Gastrocnemius medialis (tissue), 4 donors: ENCODE measurements at regions not wholly inside any gene's neighbourhood (a gene's known extent, or its start where the extent isn't known, plus 50 kb on each side); places are given as distances from the start of the nearest gene placed in this dataset.

ENCODE experiments used
- ATAC-seq, 2 donors: fragments of 150-250 bp; one replicate each; pipeline ENCODE4 v1.9.1; 2016
- DNase-seq, 2 donors: peaks; one replicate each; pipeline ENCODE4 v3.0.0-alpha.2; 2019
- H3K27ac ChIP-seq, 4 donors: fragments of 200-600 bp; sonication (generic); 1 replicate in 1 of 4; 2 replicates in 3 of 4; pipeline ENCODE4 v1.5.1; 2016 to 2018; ENCODE audit warnings: mild to moderate bottlenecking in 2 of 4, moderate library complexity in 1 of 4
- H3K27me3 ChIP-seq, 3 donors: fragments of 200-600 bp; sonication (generic) in 2 of 3; 1 replicate in 1 of 3; 2 replicates in 2 of 3; pipeline versions ENCODE4 v1.5.1 to v1.6.0; 2016 to 2019; ENCODE audit warnings: mild to moderate bottlenecking in 1 of 3, moderate library complexity in 1 of 3
- H3K36me3 ChIP-seq, 2 donors: fragments of 200-600 bp; sonication (generic) in 1 of 2; one replicate each; pipeline ENCODE4 v1.5.1; 2017 to 2018
- H3K4me1 ChIP-seq, 2 donors: fragments of 200-600 bp; sonication (generic) in 1 of 2; one replicate each; pipeline ENCODE4 v1.5.1; 2016 to 2017; ENCODE audit warnings: mild to moderate bottlenecking in 2 of 2
- H3K4me3 ChIP-seq, 4 donors: fragments of 200-600 bp; sonication (generic) in 3 of 4; 1 replicate in 1 of 4; 2 replicates in 3 of 4; pipeline ENCODE4 v1.5.1; 2016 to 2019; ENCODE audit warnings: mild to moderate bottlenecking in 2 of 4
- H3K9me3 ChIP-seq, 3 donors: fragments of 200-600 bp; sonication (generic) in 2 of 3; 1 replicate in 1 of 3; 2 replicates in 2 of 3; pipeline ENCODE4 v1.5.1; 2016 to 2019
- CTCF ChIP-seq, 5 experiments: fragments of 450-650 bp in 3 of 5; fragments of 200-600 bp in 2 of 5; sonication (generic) in 2 of 5; IDR thresholded peaks in 4 of 5; conservative IDR thresholded peaks in 1 of 5; 1 replicate in 4 of 5; 2 replicates in 1 of 5; pipeline ENCODE4 v1.5.1; 2016 to 2019; ENCODE audit warnings: antibody characterized with exemption in 5 of 5, mild to moderate bottlenecking in 3 of 5, moderate library complexity in 3 of 5
- POLR2A ChIP-seq, 2 donors: fragments of 450-650 bp; IDR thresholded peaks; one replicate each; pipeline ENCODE4 v1.6.1; 2017; ENCODE audit warnings: antibody characterized with exemption in 2 of 2, mild to moderate bottlenecking in 2 of 2, moderate library complexity in 2 of 2
- in situ Hi-C, 4 donors: fragments of 200-750 bp; cut with MboI; loops; one replicate each; pipeline versions ENCODE4 v1.15.0 to v1.8.0; 2017; ENCODE audit warnings: low sequenced_read_pairs in 4 of 4
- intact Hi-C: fragments of 100-400 bp; cut with DNase I; formaldehyde crosslinking; loops from one replicate; pipeline ENCODE4 v1.15.1; 2023; ENCODE audit warnings: low total_unique reads

GRCh38 chr7:90005836-90006235 lies 148.4 kb upstream of the STEAP1 start:
- Histone ChIP-seq H3K4me3 (no peak overlapping the region), H3K27me3 (no peaks in the 10 kb centered on the region), H3K36me3 (no peaks in the 10 kb centered on the region), H3K9me3 (no peaks in the 10 kb centered on the region), H3K27ac (no peak overlapping the region), H3K4me1 (no peaks in the 10 kb centered on the region)
- TF ChIP-seq POLR2A (IDR thresholded peaks at IDR 0.05) (no peak), CTCF (IDR thresholded peaks at IDR 0.05 in 4 of 5, conservative IDR thresholded peaks at IDR 0.05 in 1 of 5) (no peak)
- in situ Hi-C loops (no loop called here), intact Hi-C loops (no loop called here)
- ATAC-seq (no peak), DNase-seq (no peak)

DNA sequence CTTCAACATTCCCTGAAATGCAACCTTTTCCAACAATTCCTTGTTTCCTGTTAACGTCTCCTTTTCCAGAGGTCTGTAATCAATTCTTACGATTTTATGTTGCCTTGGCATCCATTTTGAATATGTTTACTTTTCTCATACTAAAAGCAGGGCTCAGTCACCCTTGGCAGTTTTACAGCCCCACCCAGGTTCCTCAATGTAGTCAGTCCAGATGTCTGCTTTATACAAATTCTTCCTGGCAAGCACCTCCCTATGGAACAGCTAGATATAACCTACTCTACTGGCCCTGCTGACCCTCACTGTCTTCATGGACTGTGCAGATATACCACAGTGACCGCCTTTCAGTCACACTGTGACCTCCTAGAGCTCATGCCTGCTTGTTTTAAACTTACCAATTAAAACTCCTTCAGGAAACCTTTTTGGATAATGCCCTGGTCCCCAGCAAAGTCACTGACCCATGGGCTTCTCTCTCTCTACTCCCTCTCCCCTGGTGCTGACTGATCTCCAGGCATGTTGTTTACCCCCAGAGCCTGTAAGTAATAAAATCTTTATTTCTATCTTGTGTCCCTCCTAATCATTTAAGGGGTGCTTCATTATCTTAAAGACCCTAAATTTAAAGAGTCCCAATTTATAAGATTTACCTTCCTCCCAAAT lies 147.1 kb upstream of the STEAP1 start:
- Histone ChIP-seq H3K27ac (no peak overlapping the region), H3K4me3 (no peak overlapping the region), H3K36me3 (no peaks in the 10 kb centered on the region), H3K9me3 (no peaks in the 10 kb centered on the region), H3K4me1 (no peaks in the 10 kb centered on the region), H3K27me3 (no peaks in the 10 kb centered on the region)
- DNase-seq (no peak), ATAC-seq (no peak)
- TF ChIP-seq POLR2A (IDR thresholded peaks at IDR 0.05) (no peak), CTCF (IDR thresholded peaks at IDR 0.05 in 4 of 5, conservative IDR thresholded peaks at IDR 0.05 in 1 of 5) (no peak)
- in situ Hi-C loops (no loop called here), intact Hi-C loops (no loop called here)

- intact Hi-C loops, result no loop called here
Observed at GRCh38 chr7:90007831-90008230, 146.4 kb upstream of the STEAP1 start.

GRCh38 chr7:90022213-90022612 lies 132.1 kb upstream of the STEAP1 start:
- no peak overlapping the region for H3K4me3 ChIP-seq
- DNase-seq (no peak), ATAC-seq (no peak)
- intact Hi-C loops (no loop called here), in situ Hi-C loops (no loop called here)
- no peaks in the 10 kb centered on the region for H3K9me3 ChIP-seq
- no peaks in the 10 kb centered on the region for H3K36me3 ChIP-seq
- no peak overlapping the region for H3K27ac ChIP-seq
- H3K27me3 ChIP-seq, result no peaks in the 10 kb centered on the region
- no peaks in the 10 kb centered on the region for H3K4me1 ChIP-seq
- TF ChIP-seq CTCF (IDR thresholded peaks at IDR 0.05 in 4 of 5, conservative IDR thresholded peaks at IDR 0.05 in 1 of 5), result no peak
- TF ChIP-seq POLR2A (IDR thresholded peaks at IDR 0.05), result no peak

More at GRCh38 chr7:90007831-90008230, 146.4 kb upstream of the STEAP1 start:
- H3K36me3 ChIP-seq, result no peaks in the 10 kb centered on the region
- ATAC-seq (no peak), DNase-seq (no peak)
- no peak for TF ChIP-seq POLR2A (IDR thresholded peaks at IDR 0.05)
- no peak for TF ChIP-seq CTCF (IDR thresholded peaks at IDR 0.05 in 4 of 5, conservative IDR thresholded peaks at IDR 0.05 in 1 of 5)
- no peaks in the 10 kb centered on the region for H3K9me3 ChIP-seq
- H3K27ac ChIP-seq, result no peak overlapping the region
- H3K4me3 ChIP-seq, result no peak overlapping the region
- in situ Hi-C loops, result no loop called here
- no peaks in the 10 kb centered on the region for H3K4me1 ChIP-seq
- no peaks in the 10 kb centered on the region for H3K27me3 ChIP-seq

- Histone ChIP-seq H3K4me1 (no peaks in the 10 kb centered on the region), H3K4me3 (no peak overlapping the region), H3K9me3 (no peaks in the 10 kb centered on the region), H3K36me3 (no peaks in the 10 kb centered on the region), H3K27me3 (no peaks in the 10 kb centered on the region), H3K27ac (no peak overlapping the region)
- intact Hi-C loops, result no loop called here
- DNase-seq, result no peak
- no peak for ATAC-seq
- TF ChIP-seq CTCF (IDR thresholded peaks at IDR 0.05 in 4 of 5, conservative IDR thresholded peaks at IDR 0.05 in 1 of 5) (no peak), POLR2A (IDR thresholded peaks at IDR 0.05) (no peak)
- in situ Hi-C loops, result no loop called here
Observed at GRCh38 chr7:90025771-90026170, 128.5 kb upstream of the STEAP1 start.
